Hepatocyte (in vitro differentiated cells): ENCODE measurements at regions not wholly inside any gene's neighbourhood (a gene's known extent, or its start where the extent isn't known, plus 50 kb on each side); places are given as distances from the start of the nearest gene placed in this dataset.

Experiments used
- EZH2phosphoT487 ChIP-seq: fragments of 200-600 bp; sonication (generic); IDR thresholded peaks from one replicate; pipeline ENCODE4 v1.6.1; 2018; ENCODE audit warnings: antibody characterized with exemption, mild to moderate bottlenecking, low read depth, moderate library complexity; ENCODE audit not compliant: unreplicated experiment, severe bottlenecking
- TF ChIP-seq, protein P1 (sequence below): fragments of 200-600 bp; sonication (generic); IDR thresholded peaks from 2 replicates; pipeline ENCODE4 v1.5.1; 2016; ENCODE audit warnings: antibody characterized with exemption, mild to moderate bottlenecking; ENCODE audit not compliant: poor library complexity

- TF ChIP-seq, protein P1, sequence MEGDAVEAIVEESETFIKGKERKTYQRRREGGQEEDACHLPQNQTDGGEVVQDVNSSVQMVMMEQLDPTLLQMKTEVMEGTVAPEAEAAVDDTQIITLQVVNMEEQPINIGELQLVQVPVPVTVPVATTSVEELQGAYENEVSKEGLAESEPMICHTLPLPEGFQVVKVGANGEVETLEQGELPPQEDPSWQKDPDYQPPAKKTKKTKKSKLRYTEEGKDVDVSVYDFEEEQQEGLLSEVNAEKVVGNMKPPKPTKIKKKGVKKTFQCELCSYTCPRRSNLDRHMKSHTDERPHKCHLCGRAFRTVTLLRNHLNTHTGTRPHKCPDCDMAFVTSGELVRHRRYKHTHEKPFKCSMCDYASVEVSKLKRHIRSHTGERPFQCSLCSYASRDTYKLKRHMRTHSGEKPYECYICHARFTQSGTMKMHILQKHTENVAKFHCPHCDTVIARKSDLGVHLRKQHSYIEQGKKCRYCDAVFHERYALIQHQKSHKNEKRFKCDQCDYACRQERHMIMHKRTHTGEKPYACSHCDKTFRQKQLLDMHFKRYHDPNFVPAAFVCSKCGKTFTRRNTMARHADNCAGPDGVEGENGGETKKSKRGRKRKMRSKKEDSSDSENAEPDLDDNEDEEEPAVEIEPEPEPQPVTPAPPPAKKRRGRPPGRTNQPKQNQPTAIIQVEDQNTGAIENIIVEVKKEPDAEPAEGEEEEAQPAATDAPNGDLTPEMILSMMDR = no peak
- no peak for TF ChIP-seq EZH2phosphoT487
Measured at GRCh38 chr13:75995966-75996365, 359.8 kb downstream of the LMO7 start.
